ENCODE measurements at regions not wholly inside any gene's neighbourhood (a gene's known extent, or its start where the extent isn't known, plus 50 kb on each side); places are given as distances from the start of the nearest gene placed in this dataset.

- DNase-seq = no peak
Measured at GRCh38 chr4:59086410-59086809, 1976.2 kb upstream of the IGFBP7 start.

GRCh38 chr4:59091146-59092142 is 1981.3 kb upstream of the IGFBP7 start:
- no peak for DNase-seq

- DNase-seq = no peak
Measured at GRCh38 chr4:59094505-59094904, 1984.3 kb upstream of the IGFBP7 start.

GRCh38 chr4:59102311-59102710 is 1992.1 kb upstream of the IGFBP7 start:
- DNase-seq = no peak

- DNase-seq = no peak
Measured at GRCh38 chr4:59120287-59120814, 2010.2 kb upstream of the IGFBP7 start.

GRCh38 chr4:59122626-59123025 is 2012.4 kb upstream of the IGFBP7 start:
- DNase-seq = no peak

DNA sequence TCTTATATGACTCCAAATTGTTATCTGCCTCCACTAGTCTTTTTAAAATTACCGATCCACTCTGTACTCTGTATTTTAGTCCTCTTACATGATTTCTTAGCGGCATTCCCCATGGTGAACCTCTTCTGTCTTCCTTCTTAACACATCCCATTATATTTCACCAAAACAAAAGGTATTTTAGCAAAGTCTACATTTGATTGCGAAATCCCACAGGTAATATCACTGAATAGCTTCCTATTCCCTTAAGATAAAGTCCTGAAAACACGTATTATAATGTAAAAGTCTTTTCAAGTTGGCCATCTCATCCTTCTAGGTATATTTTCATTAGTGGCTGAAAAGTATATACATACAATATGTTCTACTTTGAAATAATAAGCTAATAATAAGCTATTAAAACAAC is 2016.0 kb upstream of the IGFBP7 start:
- no peak for DNase-seq

GRCh38 chr4:59127006-59127405 is 2016.8 kb upstream of the IGFBP7 start:
- no peak for DNase-seq

GRCh38 chr4:59127743-59128142 is 2017.6 kb upstream of the IGFBP7 start:
- DNase-seq = no peak

- DNase-seq = no peak
Measured at GRCh38 chr4:59135248-59135985, 2025.2 kb upstream of the IGFBP7 start.

DNA sequence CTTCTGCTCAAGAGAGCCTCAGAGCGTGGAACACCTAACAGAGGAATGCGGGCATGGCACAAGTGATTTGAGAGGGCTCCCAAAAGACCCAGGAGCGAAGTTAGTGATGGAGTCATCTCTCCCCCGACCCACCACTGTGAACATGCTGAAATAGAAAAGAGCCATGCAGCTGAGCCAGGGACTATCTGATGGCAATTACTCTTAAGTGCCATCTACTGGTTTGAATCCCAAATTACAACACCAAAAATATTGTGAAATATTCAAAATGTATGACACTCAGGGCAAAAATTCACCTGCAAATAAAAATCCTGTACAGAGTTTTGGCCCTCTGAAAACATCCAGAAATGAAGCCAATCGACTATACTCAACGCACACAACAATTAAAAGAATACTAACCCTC is 2038.9 kb upstream of the ADGRL3 start:
- no peak for DNase-seq

- DNase-seq = no peak
Measured at GRCh38 chr4:59175617-59176016, 2024.5 kb upstream of the ADGRL3 start.

DNA sequence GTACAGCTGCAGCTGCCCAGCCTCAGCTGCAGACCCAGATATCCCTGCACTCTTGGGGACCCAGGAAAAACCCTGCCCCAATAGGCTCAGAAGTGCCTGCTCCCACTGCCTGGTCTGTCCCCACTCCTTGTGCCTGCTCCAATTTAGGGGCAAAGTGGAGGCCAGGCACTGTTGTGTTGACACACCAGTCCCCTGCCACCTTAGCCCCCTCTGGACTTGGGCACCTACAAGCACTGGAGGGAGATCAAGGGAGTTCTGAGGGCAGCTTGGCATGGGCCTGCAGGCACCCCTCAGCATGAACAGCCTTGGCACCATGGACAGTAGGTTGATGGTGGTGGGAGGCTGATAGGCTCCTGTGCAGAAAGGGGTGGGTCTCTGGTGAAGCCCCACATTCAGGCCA is 2020.8 kb upstream of the ADGRL3 start:
- DNase-seq = no peak

- DNase-seq = no peak
Measured at GRCh38 chr4:59180161-59180560, 2020.0 kb upstream of the ADGRL3 start.

GRCh38 chr4:59180969-59181368 is 2019.2 kb upstream of the ADGRL3 start:
- no peak for DNase-seq

DNA sequence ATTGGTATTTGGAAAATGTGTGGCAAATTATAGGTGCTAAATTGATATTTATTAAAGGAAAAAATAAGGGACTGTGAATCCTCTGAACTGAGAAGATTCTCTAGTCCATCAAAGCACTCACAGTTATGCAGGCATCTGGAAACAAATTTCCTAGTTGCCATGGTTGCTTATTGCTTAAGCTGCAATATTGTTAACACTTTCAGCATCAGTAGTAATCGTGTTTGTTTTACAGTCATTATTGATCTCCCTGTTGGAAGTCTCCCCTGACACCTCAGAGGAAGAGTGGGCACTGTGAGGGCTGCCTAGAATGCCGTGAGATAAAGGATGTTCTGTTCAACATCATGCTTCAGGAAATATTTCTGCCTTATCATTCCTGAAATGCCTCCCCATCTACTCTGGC is 2004.3 kb upstream of the ADGRL3 start:
- no peak for DNase-seq

- no peak for DNase-seq
Measured at GRCh38 chr4:59200992-59201391, 1999.1 kb upstream of the ADGRL3 start.

DNA sequence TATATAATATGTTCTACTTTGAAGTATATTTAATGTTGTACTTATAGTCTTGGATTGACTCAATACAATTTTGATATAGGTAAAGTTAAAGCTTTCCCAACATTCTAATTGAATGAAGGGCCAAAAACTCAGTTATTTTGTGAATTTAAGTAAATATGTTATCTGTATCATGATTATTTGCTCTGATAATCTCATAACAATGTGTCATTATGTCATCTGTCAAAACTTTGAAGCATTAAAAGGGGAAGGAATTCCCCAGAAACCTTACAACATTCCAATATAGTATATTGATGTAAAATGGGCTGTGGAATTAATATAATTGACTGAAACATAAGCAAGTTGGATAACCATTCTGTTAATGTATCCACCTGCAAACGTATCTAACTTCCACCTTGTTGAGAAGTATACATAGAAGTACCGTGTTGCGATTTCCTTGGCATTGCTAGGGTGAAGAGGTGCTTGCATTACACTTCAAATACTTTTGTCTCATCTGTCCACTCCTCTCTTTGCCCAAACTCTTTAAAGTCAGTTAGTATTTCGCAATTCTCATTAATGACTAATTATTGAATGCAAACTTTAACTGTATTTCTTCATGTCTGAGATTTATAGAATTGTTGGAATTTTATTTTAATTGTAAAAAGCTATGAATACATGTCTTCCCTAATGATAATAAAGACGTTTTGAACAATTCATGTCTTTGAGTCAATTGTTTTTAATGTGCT is 1982.1 kb upstream of the ADGRL3 start:
- DNase-seq = no peak

DNA sequence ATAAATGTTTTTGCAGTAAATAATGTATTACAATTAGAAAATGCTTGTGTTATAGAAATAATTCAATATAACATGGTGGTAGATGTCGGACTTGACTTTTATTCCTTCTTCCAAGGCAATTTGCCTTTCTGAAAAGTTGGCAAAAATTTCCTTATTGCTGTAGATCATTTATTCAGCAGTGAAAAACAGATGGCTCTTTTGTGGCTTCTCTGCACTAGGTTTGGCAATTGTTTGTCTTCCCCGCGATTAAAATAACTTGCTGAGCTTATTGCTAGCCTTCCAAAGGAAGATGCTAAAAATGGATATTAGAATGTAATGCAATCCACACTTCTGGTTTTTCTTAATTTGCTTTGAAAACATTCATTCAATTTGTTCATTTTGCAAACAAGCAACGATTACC is 1977.9 kb upstream of the ADGRL3 start:
- no peak for DNase-seq

DNA sequence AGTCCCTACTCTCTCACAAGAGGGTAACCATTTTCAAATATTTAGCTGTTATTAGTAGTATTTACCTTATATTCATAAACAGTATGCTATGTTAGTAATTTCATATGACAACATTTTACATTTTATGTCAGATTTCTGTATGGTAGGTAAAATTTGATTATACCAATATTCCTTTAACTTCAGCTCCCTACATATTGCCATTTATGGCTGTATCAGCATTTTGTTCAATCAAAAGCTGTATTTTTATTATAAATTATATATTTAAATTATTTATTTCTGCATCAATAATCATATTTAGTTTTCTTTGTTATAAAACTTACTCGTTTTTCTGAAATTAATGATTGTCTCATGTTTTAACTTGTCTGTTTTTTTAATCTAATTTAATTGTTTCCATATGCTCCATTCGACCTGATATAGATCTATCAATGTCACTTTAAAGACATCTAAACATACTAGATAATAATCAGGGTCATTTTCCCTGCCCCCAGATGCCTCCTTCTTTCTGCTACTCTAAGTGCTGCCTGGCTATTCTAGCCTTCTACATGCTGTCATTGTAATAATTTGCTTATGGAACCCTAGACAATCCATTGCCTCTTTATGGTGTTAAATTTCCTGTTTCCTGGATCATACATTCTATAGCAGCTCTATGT is 1976.7 kb upstream of the ADGRL3 start:
- no peak for DNase-seq

DNA sequence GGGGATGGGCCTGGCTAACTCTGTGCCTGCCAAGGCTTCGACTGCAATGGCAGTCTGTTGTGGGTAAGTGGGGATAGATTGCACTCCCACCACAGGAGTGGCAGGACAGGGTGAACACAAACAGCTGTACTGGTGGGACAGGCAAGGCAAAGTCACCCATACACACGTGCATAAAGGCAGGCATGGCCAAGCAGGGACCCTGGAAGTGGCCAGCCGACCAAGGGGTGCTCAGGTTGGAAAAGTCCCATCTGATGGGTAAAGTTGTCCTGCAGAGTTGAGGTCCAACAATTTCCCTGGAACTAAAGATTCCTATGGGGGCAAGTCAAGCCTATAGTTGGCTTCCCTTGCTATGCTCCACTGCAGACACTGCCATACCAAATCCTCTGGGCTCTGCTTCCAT is 1961.9 kb upstream of the ADGRL3 start:
- no peak for DNase-seq

DNA sequence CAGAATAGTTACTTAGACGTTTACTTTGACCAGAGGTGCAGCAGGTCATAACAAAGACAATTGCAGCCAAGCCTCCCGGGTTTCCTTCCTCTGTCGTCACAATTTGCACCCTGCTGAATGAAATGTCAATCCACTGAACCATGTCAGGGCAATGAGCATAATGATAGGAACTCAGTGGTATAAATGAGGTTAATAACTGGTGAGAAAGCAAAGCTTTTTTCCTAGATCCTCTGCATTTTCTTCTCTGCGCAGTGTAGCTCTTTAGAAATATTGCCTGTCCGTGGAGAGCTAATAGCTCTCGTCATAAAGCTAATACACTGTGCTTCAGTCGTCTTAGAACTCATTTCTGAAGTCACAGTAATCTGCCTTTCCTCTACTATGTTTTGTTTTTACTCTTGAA is 1960.1 kb upstream of the ADGRL3 start:
- DNase-seq = no peak

GRCh38 chr4:59243038-59243437 is 1957.1 kb upstream of the ADGRL3 start:
- no peak for DNase-seq

All from stimulated activated CD4-positive, alpha-beta T cell treated with anti-CD3 and anti-CD28 coated beads, Interleukin-12 subunit alpha, Interleukin-12 subunit beta, amount 100 ng/mL, for 4 hours (primary cell).